ENCODE measurements at regions not wholly inside any gene's neighbourhood (a gene's known extent, or its start where the extent isn't known, plus 50 kb on each side); places are given as distances from the start of the nearest gene placed in this dataset.
A peak's percentile ranks its signal among the peaks of the same experiment; 100 is the strongest.

DNA sequence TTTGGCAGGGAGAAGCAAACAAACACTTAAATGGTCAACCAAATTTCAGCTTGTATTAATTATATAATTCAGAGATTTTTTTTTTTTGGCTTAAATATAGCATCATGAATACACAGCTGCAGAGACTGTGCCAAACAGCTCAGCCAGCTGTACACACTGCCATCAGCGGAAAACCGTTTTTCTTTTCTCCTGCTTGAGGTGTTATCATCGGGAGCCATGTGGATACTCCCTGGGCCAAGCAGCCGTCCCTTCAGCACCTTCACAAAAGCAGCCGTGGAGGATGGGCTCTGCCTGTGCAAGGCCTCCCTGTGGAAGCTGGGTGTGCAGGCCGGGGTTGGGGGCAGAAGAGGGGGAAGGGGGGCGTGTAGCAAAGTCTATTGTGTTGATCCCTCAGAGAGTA is 85.0 kb downstream of the NUF2 start:
- no peak for DNase-seq (ENCODE audit: extremely low spot score)
- TF ChIP-seq, protein P1, sequence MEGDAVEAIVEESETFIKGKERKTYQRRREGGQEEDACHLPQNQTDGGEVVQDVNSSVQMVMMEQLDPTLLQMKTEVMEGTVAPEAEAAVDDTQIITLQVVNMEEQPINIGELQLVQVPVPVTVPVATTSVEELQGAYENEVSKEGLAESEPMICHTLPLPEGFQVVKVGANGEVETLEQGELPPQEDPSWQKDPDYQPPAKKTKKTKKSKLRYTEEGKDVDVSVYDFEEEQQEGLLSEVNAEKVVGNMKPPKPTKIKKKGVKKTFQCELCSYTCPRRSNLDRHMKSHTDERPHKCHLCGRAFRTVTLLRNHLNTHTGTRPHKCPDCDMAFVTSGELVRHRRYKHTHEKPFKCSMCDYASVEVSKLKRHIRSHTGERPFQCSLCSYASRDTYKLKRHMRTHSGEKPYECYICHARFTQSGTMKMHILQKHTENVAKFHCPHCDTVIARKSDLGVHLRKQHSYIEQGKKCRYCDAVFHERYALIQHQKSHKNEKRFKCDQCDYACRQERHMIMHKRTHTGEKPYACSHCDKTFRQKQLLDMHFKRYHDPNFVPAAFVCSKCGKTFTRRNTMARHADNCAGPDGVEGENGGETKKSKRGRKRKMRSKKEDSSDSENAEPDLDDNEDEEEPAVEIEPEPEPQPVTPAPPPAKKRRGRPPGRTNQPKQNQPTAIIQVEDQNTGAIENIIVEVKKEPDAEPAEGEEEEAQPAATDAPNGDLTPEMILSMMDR (IDR thresholded peaks at IDR 0.05; ENCODE audit: control extremely low read depth, extremely low read depth, low read depth, missing control alignments) = no peak
- CTCF ChIA-PET = interaction anchor here (0.8 kb wide), 1 partner anchor 9 kb away, joined by 4 read pairs; no protein-coding TSS in a partner anchor
- POLR2A ChIA-PET = no interaction called here

DNA sequence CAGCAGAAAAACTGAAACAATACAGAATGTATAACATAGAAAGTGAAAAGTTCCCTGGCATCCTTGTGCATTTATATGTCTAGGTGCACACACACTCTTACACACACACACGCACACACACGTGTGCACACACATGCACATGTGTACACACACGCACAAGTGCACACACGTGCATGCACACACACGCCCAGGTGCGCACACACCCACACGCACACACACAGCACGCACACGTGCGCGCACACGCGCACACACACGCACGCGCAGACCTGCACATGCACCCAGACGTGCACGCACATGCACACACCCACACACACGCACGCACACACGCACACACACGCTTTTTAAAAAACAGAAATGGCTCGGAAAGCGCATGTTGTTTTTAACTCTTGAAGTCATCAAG is 86.5 kb downstream of the NUF2 start:
- POLR2A ChIA-PET = no interaction called here
- CTCF ChIA-PET = no interaction called here
- DNase-seq (ENCODE audit: extremely low spot score) = no peak
- TF ChIP-seq, protein P1 (IDR thresholded peaks at IDR 0.05; ENCODE audit: control extremely low read depth, extremely low read depth, low read depth, missing control alignments) = no peak

DNA sequence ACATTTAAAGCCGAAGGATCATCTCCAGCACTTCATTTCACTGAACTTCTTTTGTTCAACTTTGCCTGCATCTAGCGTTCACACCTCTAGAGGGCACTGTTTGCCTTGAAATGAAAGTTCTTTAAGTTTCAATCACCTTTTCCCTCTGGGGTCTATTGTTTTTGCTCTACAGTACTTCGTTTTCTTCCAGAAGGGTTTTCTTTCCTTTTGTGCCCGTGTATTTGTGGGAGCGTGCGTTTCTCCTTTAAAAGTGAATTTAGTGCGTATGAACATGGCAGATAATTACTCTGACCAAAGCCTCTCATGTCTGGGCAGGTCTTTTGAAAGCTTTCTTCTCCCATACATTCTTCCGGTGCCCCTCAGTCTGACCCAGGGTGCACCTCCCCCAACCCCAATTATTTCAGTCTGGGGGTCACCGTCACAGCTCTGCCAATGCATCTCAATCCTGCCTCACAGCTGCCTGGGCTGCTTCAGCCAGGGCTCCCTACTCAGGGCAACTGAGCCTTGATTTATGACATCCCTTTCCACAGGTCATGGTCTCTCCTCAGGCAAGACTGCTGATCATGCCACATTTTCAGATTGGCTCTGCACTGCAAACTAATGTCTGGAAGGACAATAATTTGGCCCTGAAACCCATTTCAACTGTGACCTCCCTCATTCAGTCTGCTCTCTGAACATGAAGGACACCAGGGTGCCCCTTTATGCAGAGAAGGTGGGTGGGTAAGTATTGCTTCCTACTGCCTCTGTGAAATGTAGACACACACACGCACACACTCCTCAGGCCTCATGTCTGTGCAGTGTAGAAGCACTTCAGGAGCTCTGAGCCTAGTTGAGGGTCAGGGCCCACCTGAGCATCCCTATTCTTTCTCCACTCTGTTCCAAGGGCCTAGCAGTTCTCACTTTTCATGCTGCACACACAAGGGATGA is 88.6 kb downstream of the NUF2 start:
- ChIA-PET CTCF (interaction anchor here (0.7 to 2.5 kb wide), 8 partner anchors 8 to 1377 kb away, joined by 3 to 10 read pairs (median 4); no protein-coding TSS in a partner anchor), POLR2A (no interaction called here)
- DNase-seq (ENCODE audit: extremely low spot score) = peak; percentile 35
- TF ChIP-seq, protein P1 (IDR thresholded peaks at IDR 0.05; ENCODE audit: control extremely low read depth, extremely low read depth, low read depth, missing control alignments) = peak; percentile 83

DNA sequence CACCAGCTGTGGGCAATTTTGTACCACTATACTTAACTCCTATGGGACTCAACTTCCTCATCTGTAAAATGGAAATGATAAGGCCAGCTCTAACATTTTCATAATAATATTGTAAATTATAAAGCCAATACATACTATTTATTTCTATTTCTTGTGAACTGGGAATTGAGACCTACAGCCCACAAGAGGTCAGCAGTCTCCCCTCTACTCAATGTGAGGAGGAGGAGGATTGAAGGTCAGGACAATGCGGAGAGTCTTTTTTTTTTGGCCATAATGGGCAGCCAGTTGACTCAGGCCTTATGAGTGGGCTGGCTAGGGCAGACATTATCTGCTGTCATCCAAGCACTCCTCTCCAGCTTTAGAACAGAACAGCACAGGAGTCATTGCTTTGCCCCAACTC is 90.5 kb downstream of the NUF2 start:
- TF ChIP-seq, protein P1 (IDR thresholded peaks at IDR 0.05; ENCODE audit: control extremely low read depth, extremely low read depth, low read depth, missing control alignments) = no peak
- ChIA-PET POLR2A (no interaction called here), CTCF (interaction anchor here (1.0 to 2.5 kb wide), 4 partner anchors 15 to 1384 kb away, joined by 3 to 10 read pairs (median 4); no protein-coding TSS in a partner anchor)
- DNase-seq (ENCODE audit: extremely low spot score) = no peak

DNA sequence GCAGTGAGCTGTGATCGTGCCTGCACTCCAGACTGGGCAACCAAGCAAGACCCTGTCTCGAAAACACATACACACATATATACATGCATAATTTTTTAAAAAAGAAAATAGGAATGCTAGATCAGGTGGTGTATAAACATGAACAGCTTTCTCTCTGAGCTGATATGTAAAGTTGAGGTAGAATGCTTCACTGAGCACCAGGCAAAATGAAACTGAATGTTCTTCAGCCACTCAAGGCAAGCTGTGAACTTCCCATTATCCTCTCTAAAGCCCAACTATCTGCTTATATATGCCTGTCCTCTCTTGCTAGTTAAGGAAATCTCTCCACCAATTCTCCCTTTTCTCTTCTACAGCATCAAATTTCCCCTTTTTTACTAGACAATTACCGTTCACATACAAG is 93.0 kb downstream of the NUF2 start:
- ChIA-PET POLR2A (no interaction called here), CTCF (interaction anchor here (1.0 to 1.3 kb wide), 5 partner anchors 9 to 1659 kb away, joined by 3 to 4 read pairs (median 3); no protein-coding TSS in a partner anchor)
- TF ChIP-seq, protein P1 (IDR thresholded peaks at IDR 0.05; ENCODE audit: control extremely low read depth, extremely low read depth, low read depth, missing control alignments) = no peak
- peak; percentile 25 for DNase-seq (ENCODE audit: extremely low spot score)

DNA sequence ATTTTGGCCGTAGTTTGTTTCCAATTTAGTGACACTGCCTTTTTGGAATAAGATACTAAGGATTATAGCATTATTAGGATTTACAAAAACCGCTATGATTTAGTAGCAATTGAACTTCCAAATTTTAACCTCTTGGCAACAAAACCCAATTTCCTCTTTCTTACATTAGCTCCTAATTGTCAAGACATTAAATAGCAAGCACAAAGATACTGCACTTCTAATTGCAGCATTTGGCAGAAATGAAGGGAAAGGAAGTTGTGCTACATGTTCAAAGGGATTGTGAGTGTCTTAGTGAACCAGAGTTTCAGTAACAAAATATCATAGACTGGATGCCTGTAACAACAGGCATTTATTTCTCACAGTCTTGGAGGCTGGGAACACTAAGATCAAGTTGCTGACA is 99.9 kb downstream of the NUF2 start:
- ChIA-PET CTCF (interaction anchor here (1.0 to 1.6 kb wide), 2 partner anchors 10 to 1366 kb away, joined by 3 read pairs; no protein-coding TSS in a partner anchor), POLR2A (no interaction called here)
- TF ChIP-seq, protein P1 (IDR thresholded peaks at IDR 0.05; ENCODE audit: control extremely low read depth, extremely low read depth, low read depth, missing control alignments) = no peak
- no peak for DNase-seq (ENCODE audit: extremely low spot score)
